LNCAP (cell line): ENCODE measurements at regions not wholly inside any gene's neighbourhood (a gene's known extent, or its start where the extent isn't known, plus 50 kb on each side); places are given as distances from the start of the nearest gene placed in this dataset.

Experiments used
- CTCF ChIP-seq: fragments of 450-650 bp; IDR thresholded peaks from 2 replicates; pipeline ENCODE4 v1.5.1; 2017; ENCODE audit warnings: mild to moderate bottlenecking

- no peak for TF ChIP-seq CTCF
Observed at GRCh38 chr9:706073-706472, 135.4 kb upstream of the DMRT1 start.

GRCh38 chr9:706606-707459 lies 134.7 kb upstream of the DMRT1 start:
- no peak for TF ChIP-seq CTCF

- TF ChIP-seq CTCF: no peak
Observed at GRCh38 chr9:708182-708550, 133.3 kb upstream of the DMRT1 start.

- TF ChIP-seq CTCF: no peak
Observed at GRCh38 chr9:708551-709432, 132.7 kb upstream of the DMRT1 start.

- no peak for TF ChIP-seq CTCF
Observed at GRCh38 chr9:710951-711745, 130.3 kb upstream of the DMRT1 start.

- TF ChIP-seq CTCF: no peak
Observed at GRCh38 chr9:711761-712553, 129.5 kb upstream of the DMRT1 start.

GRCh38 chr9:712643-713042 lies 128.9 kb upstream of the DMRT1 start:
- no peak for TF ChIP-seq CTCF
